HCT116 (cell line): ENCODE measurements at regions not wholly inside any gene's neighbourhood (a gene's known extent, or its start where the extent isn't known, plus 50 kb on each side); places are given as distances from the start of the nearest gene placed in this dataset.

Experiments used
- ATAC-seq: fragments of 200-7000 bp; cut with Tn5 transposase; 2 replicates; pipeline ENCODE4 v1.9.1; 2020; ENCODE audit warnings: mild to moderate bottlenecking, moderate library complexity
- BruUV-seq: library from RNA; stranded (reverse); fragments of 400-500 nt; replicated peaks from 2 replicates; lab custom pipeline; 2021; lab: Mats Ljungman, UMichigan
- CTCF ChIA-PET: fragments of 300-600 bp; sonication (Branson Sonifier 250); formaldehyde crosslinking; loops from one replicate; lab custom pipeline; 2021; ENCODE audit warnings: antibody characterized with exemption; lab: Charles Lee
- POLR2A ChIA-PET: fragments of 300-600, 350-600 bp; sonication (Branson Sonifier 250); formaldehyde crosslinking; loops from one replicate; lab custom pipeline; 2021; ENCODE audit warnings: antibody characterized with exemption; lab: Charles Lee
- RAD21 ChIA-PET, 2 experiments: fragments of 300-600 bp; sonication (Branson Sonifier 250); formaldehyde crosslinking; loops; one replicate each; lab custom pipeline; 2023; ENCODE audit warnings: low total read pairs in 2 of 2; ENCODE audit not compliant: uncharacterized antibody in 2 of 2, unreplicated experiment in 2 of 2, low non-redundant PET in 1 of 2; lab: Charles Lee
- DNase-seq: peaks from one replicate; pipeline ENCODE4 v3.0.0-alpha.2; 2010; ENCODE audit warnings: low read depth, low spot score
- H2AFZ ChIP-seq: fragments of 200-600 bp; shearing (Covaris generic), sonication (generic); 2 replicates; pipeline ENCODE4 v1.6.1; 2017; ENCODE audit warnings: low read depth, mixed run types, mixed read lengths, antibody characterized with exemption, low read length; ENCODE audit not compliant: poor library complexity, severe bottlenecking
- H3K27ac ChIP-seq: 2 replicates; pipeline ENCODE4 v1.5.1; 2012; ENCODE audit warnings: low read depth, low read length
- H3K27me3 ChIP-seq: fragments of 200-600 bp; sonication (generic); 2 replicates; pipeline ENCODE4 v1.6.1; 2016; ENCODE audit warnings: mixed run types, low read length, mixed read lengths; ENCODE audit not compliant: insufficient read depth
- H3K36me3 ChIP-seq, 2 experiments: fragments of 200-500 bp in 1 of 2; fragments of 200-600 bp in 1 of 2; sonication (Bioruptor generic) in 1 of 2; sonication (generic) in 1 of 2; 2 replicates each; pipeline versions ENCODE4 v1.5.1 to v1.6.1; 2014 to 2016; ENCODE audit warnings: low read length in 2 of 2, inconsistent platforms in 1 of 2, mixed read lengths in 1 of 2, mixed run types in 1 of 2; ENCODE audit not compliant: insufficient read depth in 2 of 2, control insufficient read depth in 1 of 2
- H3K4me1 ChIP-seq, 2 experiments: fragments of 200-600 bp in 1 of 2; sonication (generic) in 1 of 2; 2 replicates each; pipeline versions ENCODE4 v1.5.1 to v1.6.1; 2012 to 2017; ENCODE audit warnings: low read length in 2 of 2, inconsistent platforms in 1 of 2, mild to moderate bottlenecking in 1 of 2, mixed read lengths in 1 of 2, mixed run types in 1 of 2, moderate library complexity in 1 of 2; ENCODE audit not compliant: insufficient read depth in 2 of 2, control insufficient read depth in 1 of 2
- H3K4me2 ChIP-seq: fragments of 200-600 bp; sonication (generic); 2 replicates; pipeline ENCODE4 v1.6.1; 2017; ENCODE audit warnings: mixed run types, low read length, mixed read lengths
- H3K4me3 ChIP-seq, 2 experiments: fragments of 200-600 bp in 1 of 2; sonication (generic) in 1 of 2; replicated peaks in 1 of 2; 2 replicates each; pipeline ENCODE4 v1.5.1; 2011 to 2016; ENCODE audit warnings: low read length in 2 of 2, control low read depth in 1 of 2, low read depth in 1 of 2, mild to moderate bottlenecking in 1 of 2, mixed read lengths in 1 of 2, mixed run types in 1 of 2
- H3K79me2 ChIP-seq: fragments of 200-600 bp; sonication (generic); 2 replicates; pipeline ENCODE4 v1.6.1; 2017; ENCODE audit warnings: mild to moderate bottlenecking, mixed run types, low read length, moderate library complexity, mixed read lengths; ENCODE audit not compliant: insufficient read depth
- H3K9ac ChIP-seq: fragments of 200-600 bp; sonication (generic); 2 replicates; pipeline ENCODE4 v1.6.1; 2016; ENCODE audit warnings: low read length, mixed read lengths
- H3K9me2 ChIP-seq: fragments of 200-600 bp; sonication (generic), shearing (Covaris generic); 2 replicates; pipeline ENCODE4 v1.6.1; 2017; ENCODE audit warnings: mixed run types, mild to moderate bottlenecking, moderate library complexity; ENCODE audit not compliant: insufficient read depth
- H3K9me3 ChIP-seq, 2 experiments: fragments of 200-500 bp in 1 of 2; fragments of 200-600 bp in 1 of 2; sonication (Bioruptor generic) in 1 of 2; sonication (generic) in 1 of 2; 2 replicates each; pipeline ENCODE4 v1.6.1; 2014 to 2017; ENCODE audit warnings: low read length in 2 of 2, mixed read lengths in 2 of 2, inconsistent platforms in 1 of 2, low read depth in 1 of 2, mild to moderate bottlenecking in 1 of 2, mixed run types in 1 of 2, moderate library complexity in 1 of 2; ENCODE audit not compliant: control insufficient read depth in 1 of 2, insufficient read depth in 1 of 2
- H4K20me1 ChIP-seq: fragments of 200-600 bp; sonication (generic), shearing (Covaris generic); 2 replicates; pipeline ENCODE4 v1.6.1; 2017; ENCODE audit warnings: mixed run types, mild to moderate bottlenecking, moderate library complexity; ENCODE audit not compliant: insufficient read depth
- CBX3 ChIP-seq: IDR thresholded peaks from 2 replicates; pipeline ENCODE4 v1.6.1; 2012; ENCODE audit warnings: low read depth
- CEBPB ChIP-seq: IDR thresholded peaks from 2 replicates; pipeline ENCODE4 v1.6.1; 2012; ENCODE audit warnings: low read depth
- CTCF ChIP-seq, 3 experiments: fragments of 200-600 bp in 1 of 3; sonication (generic) in 1 of 3; IDR thresholded peaks in 2 of 3; conservative IDR thresholded peaks in 1 of 3; 2 replicates each; pipeline ENCODE4 v1.5.1; 2012 to 2017; ENCODE audit warnings: low read depth in 2 of 3, low read length in 2 of 3, antibody characterized with exemption in 1 of 3, borderline replicate concordance in 1 of 3, control low read depth in 1 of 3, mild to moderate bottlenecking in 1 of 3, mixed read lengths in 1 of 3, mixed run types in 1 of 3, moderate library complexity in 1 of 3; ENCODE audit not compliant: insufficient read depth in 1 of 3
- EGR1 ChIP-seq: IDR thresholded peaks from 2 replicates; pipeline ENCODE4 v1.6.1; 2012; ENCODE audit warnings: low read depth
- EZH2 ChIP-seq: fragments of 200-600 bp; sonication (generic); IDR thresholded peaks from 2 replicates; pipeline ENCODE4 v1.6.1; 2017; ENCODE audit warnings: antibody characterized with exemption, mixed run types
- EZH2phosphoT487 ChIP-seq: fragments of 200-600 bp; IDR thresholded peaks from 2 replicates; pipeline ENCODE4 v1.6.1; 2018; ENCODE audit warnings: antibody characterized with exemption, borderline replicate concordance
- FOSL1 ChIP-seq: IDR thresholded peaks from 2 replicates; pipeline ENCODE4 v1.6.1; 2012; ENCODE audit warnings: low read depth
- MAX ChIP-seq: IDR thresholded peaks from 2 replicates; pipeline ENCODE4 v1.6.1; 2012
- POLR2A ChIP-seq: IDR thresholded peaks from 2 replicates; pipeline ENCODE4 v1.7.0; 2011; ENCODE audit warnings: borderline replicate concordance; ENCODE audit not compliant: insufficient read depth, insufficient read length; ENCODE audit errors: extremely low read depth
- POLR2AphosphoS5 ChIP-seq: IDR thresholded peaks from 2 replicates; pipeline ENCODE4 v1.6.1; 2011; ENCODE audit warnings: mild to moderate bottlenecking, low read depth, low read length, moderate library complexity
- TCF7L2 ChIP-seq: IDR thresholded peaks from 2 replicates; pipeline ENCODE4 v1.7.0; 2011; ENCODE audit warnings: borderline replicate concordance, inconsistent platforms; ENCODE audit not compliant: insufficient read depth, insufficient read length; ENCODE audit errors: extremely low read depth
- ZFX ChIP-seq: fragments of 450-650 bp; IDR thresholded peaks from 2 replicates; pipeline ENCODE4 v1.6.1; 2017
- ZNF274 ChIP-seq: fragments of 200-500 bp; sonication (Bioruptor generic); IDR thresholded peaks from 2 replicates; pipeline ENCODE4 v1.6.1; 2014; ENCODE audit warnings: mild to moderate bottlenecking, low read depth, low read length, inconsistent platforms
- intact Hi-C: fragments of 100-400 bp; cut with micrococcal nuclease; formaldehyde crosslinking; loops from 2 replicates; pipeline ENCODE4 v1.10.0; 2022
- TF ChIP-seq, protein P1 (sequence below): IDR thresholded peaks from 2 replicates; pipeline ENCODE4 v1.6.1; 2011; ENCODE audit warnings: mild to moderate bottlenecking, low read length, moderate library complexity; ENCODE audit not compliant: insufficient replicate concordance; ENCODE audit errors: extremely low read depth
- TF ChIP-seq, protein P2 (sequence below): IDR thresholded peaks from 2 replicates; pipeline ENCODE4 v1.6.1; 2012

DNA sequence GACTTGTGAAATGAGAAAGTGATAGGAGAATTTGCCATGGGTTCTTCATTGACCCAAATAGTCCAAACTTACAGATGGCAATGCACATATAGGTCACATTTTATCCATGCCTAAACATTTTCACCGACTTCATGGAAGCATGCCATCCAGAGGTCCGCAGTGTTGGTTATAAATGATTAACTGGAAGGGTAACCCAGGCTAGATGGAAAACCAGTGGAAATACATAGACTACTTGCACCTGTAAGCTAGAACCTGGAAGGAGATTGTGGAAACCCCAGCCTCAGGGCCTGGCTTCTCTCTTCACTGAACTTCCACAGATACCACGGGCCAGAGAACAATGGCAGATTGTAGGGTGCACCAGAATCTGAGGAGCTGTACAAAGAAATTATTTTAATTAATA, 103.8 kb upstream of the SYNDIG1 start:
- H4K20me1 ChIP-seq: no peaks in the 10 kb centered on the region
- no peak for DNase-seq
- ChIA-PET POLR2A (no interaction called here), CTCF (no interaction called here), RAD21 (no interaction called here)
- H3K9me3 ChIP-seq: peaks cover 0 to 5% of the 10 kb centered on the region in 2 experiments; a peak in 2 of 4 replicates
- no peak overlapping the region for H3K27ac ChIP-seq
- no peaks in the 10 kb centered on the region for H3K4me1 ChIP-seq
- no peak overlapping the region for H3K4me2 ChIP-seq
- no peak overlapping the region for H3K4me3 ChIP-seq
- BruUV-seq: no TSS peak
- no peaks in the 10 kb centered on the region for H3K27me3 ChIP-seq
- H3K9ac ChIP-seq: no peak overlapping the region
- intact Hi-C loops: no loop called here
- no peaks in the 10 kb centered on the region for H3K9me2 ChIP-seq
- H3K79me2 ChIP-seq: no peaks in the 10 kb centered on the region
- H3K36me3 ChIP-seq: no peaks in the 10 kb centered on the region
- TF ChIP-seq POLR2A (no peak), MAX (no peak), ZFX (no peak), ZNF274 (no peak), EZH2 (no peak), CBX3 (no peak), TCF7L2 (no peak), CEBPB (no peak), CTCF (IDR thresholded peaks at IDR 0.05 in 2 of 3, conservative IDR thresholded peaks at IDR 0.05 in 1 of 3; ENCODE audit: borderline replicate concordance in 1 of 3, insufficient read depth in 1 of 3, low read depth in 2 of 3, low read length in 2 of 3) (no peak), EZH2phosphoT487 (no peak), FOSL1 (no peak), POLR2AphosphoS5 (no peak), EGR1 (no peak)
- TF ChIP-seq, protein P1, sequence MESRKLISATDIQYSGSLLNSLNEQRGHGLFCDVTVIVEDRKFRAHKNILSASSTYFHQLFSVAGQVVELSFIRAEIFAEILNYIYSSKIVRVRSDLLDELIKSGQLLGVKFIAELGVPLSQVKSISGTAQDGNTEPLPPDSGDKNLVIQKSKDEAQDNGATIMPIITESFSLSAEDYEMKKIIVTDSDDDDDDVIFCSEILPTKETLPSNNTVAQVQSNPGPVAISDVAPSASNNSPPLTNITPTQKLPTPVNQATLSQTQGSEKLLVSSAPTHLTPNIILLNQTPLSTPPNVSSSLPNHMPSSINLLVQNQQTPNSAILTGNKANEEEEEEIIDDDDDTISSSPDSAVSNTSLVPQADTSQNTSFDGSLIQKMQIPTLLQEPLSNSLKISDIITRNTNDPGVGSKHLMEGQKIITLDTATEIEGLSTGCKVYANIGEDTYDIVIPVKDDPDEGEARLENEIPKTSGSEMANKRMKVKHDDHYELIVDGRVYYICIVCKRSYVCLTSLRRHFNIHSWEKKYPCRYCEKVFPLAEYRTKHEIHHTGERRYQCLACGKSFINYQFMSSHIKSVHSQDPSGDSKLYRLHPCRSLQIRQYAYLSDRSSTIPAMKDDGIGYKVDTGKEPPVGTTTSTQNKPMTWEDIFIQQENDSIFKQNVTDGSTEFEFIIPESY: no peak
- TF ChIP-seq, protein P2, sequence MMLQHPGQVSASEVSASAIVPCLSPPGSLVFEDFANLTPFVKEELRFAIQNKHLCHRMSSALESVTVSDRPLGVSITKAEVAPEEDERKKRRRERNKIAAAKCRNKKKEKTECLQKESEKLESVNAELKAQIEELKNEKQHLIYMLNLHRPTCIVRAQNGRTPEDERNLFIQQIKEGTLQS: no peak
- H2AFZ ChIP-seq: no peak overlapping the region
- ATAC-seq: no peak
